Endothelial cell of umbilical vein (primary cell): ENCODE measurements at regions not wholly inside any gene's neighbourhood (a gene's known extent, or its start where the extent isn't known, plus 50 kb on each side); places are given as distances from the start of the nearest gene placed in this dataset.

Source experiments
- BruUV-seq: library from RNA; stranded (reverse); fragments of 400-500 nt; replicated peaks from 2 replicates; lab custom pipeline; 2021; lab: Mats Ljungman, UMichigan
- CTCF ChIA-PET: fragments of 300-600, 350-600 bp; sonication (Branson Sonifier 250); formaldehyde crosslinking; loops from one replicate; lab custom pipeline; 2021; ENCODE audit warnings: antibody characterized with exemption, inconsistent platforms; lab: Charles Lee
- POLR2A ChIA-PET: fragments of 300-600, 350-600 bp; sonication (Branson Sonifier 250); formaldehyde crosslinking; loops from one replicate; lab custom pipeline; 2021; ENCODE audit warnings: antibody characterized with exemption, inconsistent platforms; lab: Charles Lee
- DNase-seq: peaks from one replicate; pipeline ENCODE4 v3.0.0-alpha.2; 2011; ENCODE audit warnings: low read depth, low spot score
- FAIRE-seq: peaks from 2 replicates; lab custom pipeline; 2011; peaks lifted over from hg19 to GRCh38; lab: Jason Lieb, UNC
- H2AFZ ChIP-seq: 2 replicates; pipeline ENCODE4 v1.6.0; 2012; ENCODE audit warnings: low read depth, low read length, control low read depth, inconsistent platforms
- H3K27ac ChIP-seq: 2 replicates; pipeline ENCODE4 v1.5.1; 2011; ENCODE audit warnings: low read depth, mild to moderate bottlenecking, control low read depth, low read length, moderate library complexity; ENCODE audit not compliant: insufficient read depth
- H3K27me3 ChIP-seq, 2 experiments: 2 replicates each; pipeline versions ENCODE4 v1.6.0 to v1.6.1; 2011; ENCODE audit warnings: low read length in 2 of 2, mixed read lengths in 1 of 2; ENCODE audit not compliant: control insufficient read depth in 2 of 2, insufficient read depth in 2 of 2
- H3K36me3 ChIP-seq, 2 experiments: 2 replicates in 1 of 2; 3 replicates in 1 of 2; pipeline ENCODE4 v1.5.1; 2011; ENCODE audit warnings: low read length in 2 of 2, mild to moderate bottlenecking in 1 of 2, moderate library complexity in 1 of 2; ENCODE audit not compliant: control insufficient read depth in 2 of 2, insufficient read depth in 2 of 2; ENCODE audit errors: extremely low read depth in 1 of 2
- H3K4me1 ChIP-seq: 3 replicates; pipeline ENCODE4 v1.5.1; 2011; ENCODE audit warnings: mild to moderate bottlenecking, low read length; ENCODE audit not compliant: control insufficient read depth, insufficient read depth; ENCODE audit errors: extremely low read depth
- H3K4me2 ChIP-seq: 2 replicates; pipeline ENCODE4 v1.6.1; 2011; ENCODE audit warnings: low read length, control low read depth, mixed read lengths; ENCODE audit not compliant: insufficient read depth
- H3K4me3 ChIP-seq, 3 experiments: fragments of 200-600 bp in 1 of 3; sonication (generic), shearing (Covaris generic) in 1 of 3; replicated peaks in 1 of 3; 2 replicates each; pipeline ENCODE4 v1.5.1; 2011 to 2016; ENCODE audit warnings: control low read depth in 3 of 3, low read length in 3 of 3, mild to moderate bottlenecking in 2 of 3, inconsistent platforms in 1 of 3, low read depth in 1 of 3, moderate library complexity in 1 of 3; ENCODE audit not compliant: insufficient read depth in 1 of 3
- H3K79me2 ChIP-seq: 2 replicates; pipeline ENCODE4 v1.6.0; 2012; ENCODE audit warnings: low read length, inconsistent platforms; ENCODE audit not compliant: control insufficient read depth, insufficient read depth
- H3K9ac ChIP-seq: replicated peaks from 2 replicates; pipeline ENCODE3; 2011; ENCODE audit warnings: low read length, control low read depth; ENCODE audit not compliant: insufficient read depth; ENCODE audit errors: extremely low read depth
- H3K9me1 ChIP-seq: replicated peaks from 3 replicates; pipeline ENCODE4 v1.6.0; 2011; ENCODE audit warnings: mild to moderate bottlenecking, low read length; ENCODE audit not compliant: control insufficient read depth, insufficient read depth; ENCODE audit errors: extremely low read depth
- H3K9me3 ChIP-seq: replicated peaks from 2 replicates; pipeline ENCODE4 v1.5.1; 2012; ENCODE audit warnings: low read length, inconsistent platforms; ENCODE audit not compliant: control insufficient read depth, insufficient read depth
- H4K20me1 ChIP-seq: replicated peaks from 2 replicates; pipeline ENCODE3; 2011; ENCODE audit warnings: mild to moderate bottlenecking, low read length; ENCODE audit not compliant: control insufficient read depth, insufficient read depth; ENCODE audit errors: extremely low read depth
- EZH2 ChIP-seq: IDR thresholded peaks from 2 replicates; pipeline ENCODE4 v1.6.1; 2012; ENCODE audit warnings: borderline replicate concordance, low read depth, mild to moderate bottlenecking, moderate library complexity, low read length, inconsistent platforms; ENCODE audit not compliant: severe bottlenecking
- JUN ChIP-seq: IDR thresholded peaks from 2 replicates; pipeline ENCODE4 v1.6.1; 2011; ENCODE audit warnings: borderline replicate concordance, low read depth; ENCODE audit not compliant: insufficient read length, insufficient read depth
- MYC ChIP-seq: IDR thresholded peaks from one replicate; pipeline ENCODE4 v1.6.1; 2011; ENCODE audit warnings: mild to moderate bottlenecking, low read depth, low read length
- POLR2AphosphoS5 ChIP-seq: IDR thresholded peaks from 2 replicates; pipeline ENCODE4 v1.6.1; 2012; ENCODE audit warnings: low read depth, mild to moderate bottlenecking, control low read depth, low read length, moderate library complexity; ENCODE audit not compliant: insufficient read depth
- dilution Hi-C: fragments of 300-500 bp; cut with MboI; formaldehyde crosslinking; loops from one replicate; pipeline ENCODE4 v1.15.0; 2019; ENCODE audit warnings: low sequenced_read_pairs; ENCODE audit not compliant: extremely low pct_ligation_motif_present
- intact Hi-C: fragments of 100-400 bp; cut with micrococcal nuclease; formaldehyde crosslinking; loops from one replicate; pipeline ENCODE4 v1.10.0; 2022

DNA sequence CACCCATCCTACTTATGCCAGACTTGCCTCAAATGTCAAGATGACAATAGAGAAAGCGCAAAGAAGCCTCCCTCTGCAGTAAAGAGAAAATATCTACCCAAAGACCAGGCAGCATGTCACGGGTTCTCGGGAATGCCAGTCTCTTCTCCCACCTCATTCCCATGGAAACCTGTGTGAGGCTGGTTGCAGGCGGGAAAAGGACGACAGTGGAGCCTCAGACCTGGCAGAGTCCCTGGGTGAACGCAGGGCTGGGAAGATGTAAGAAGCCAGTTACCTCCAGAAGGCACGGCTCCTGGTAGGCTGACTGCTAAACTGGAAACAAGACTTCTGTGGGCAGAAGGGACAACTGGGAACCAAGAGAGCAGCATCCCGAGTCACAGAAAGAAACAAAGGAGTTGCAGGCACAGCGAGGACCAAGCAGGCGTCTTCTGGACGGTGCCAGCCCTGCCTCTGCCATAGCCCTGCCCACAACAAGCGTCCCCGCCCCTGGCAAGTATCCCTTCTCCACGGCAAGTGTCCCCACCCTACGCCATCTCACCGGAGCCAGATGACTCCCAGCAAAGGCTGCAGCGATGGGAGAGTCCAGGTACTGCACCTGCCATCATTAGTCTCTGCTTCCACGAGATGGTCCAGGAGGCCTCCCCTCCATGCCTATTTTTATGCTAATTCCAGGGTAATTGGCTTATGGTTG, 440.8 kb upstream of the MYT1L start:
- no peaks in the 10 kb centered on the region for H3K36me3 ChIP-seq
- dilution Hi-C loops: no loop called here

DNA sequence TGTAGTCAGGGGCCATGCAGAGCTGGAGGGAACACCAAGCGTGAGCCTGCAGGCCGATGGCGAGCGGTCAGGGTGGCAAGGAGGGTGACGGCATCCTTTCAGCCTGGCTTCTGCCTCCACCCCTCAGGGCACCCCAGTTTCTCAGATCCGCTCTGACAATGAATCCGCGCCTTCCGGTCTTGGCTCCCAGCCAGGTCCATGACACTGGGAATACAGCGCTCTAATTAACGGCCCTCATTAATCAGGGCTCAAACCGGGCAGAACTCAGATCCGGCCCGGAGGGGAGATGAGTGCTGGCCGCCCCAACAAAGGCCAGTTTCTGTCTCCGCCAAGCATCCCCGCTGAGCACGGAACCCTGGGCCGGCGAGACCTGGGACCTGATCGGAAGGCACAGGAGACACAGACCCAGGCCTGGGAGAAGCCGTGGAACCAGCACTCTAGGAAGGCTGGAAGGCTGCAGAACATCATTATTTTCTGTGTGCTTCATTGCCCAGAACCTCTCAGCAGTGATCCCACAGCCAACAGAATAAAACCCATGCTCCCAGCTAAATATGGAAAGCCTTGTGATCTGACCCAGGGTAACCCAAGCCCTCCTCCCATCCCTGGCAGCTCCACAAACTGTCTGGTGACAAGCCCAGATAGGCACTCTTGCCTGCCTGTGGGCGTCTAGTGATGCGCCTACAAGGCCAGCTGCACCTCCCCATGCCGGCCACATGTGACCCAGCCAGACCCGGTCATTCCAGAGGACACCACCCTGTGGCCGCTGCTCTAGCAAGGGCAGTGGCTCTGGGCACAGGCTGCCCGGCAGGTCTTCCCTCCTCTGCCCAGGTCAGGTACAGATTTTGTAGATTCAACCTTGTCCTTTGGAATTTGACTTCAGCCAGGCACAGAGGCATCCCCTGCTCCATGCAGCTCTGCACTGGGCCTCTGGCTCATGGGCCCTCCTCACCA, 438.7 kb upstream of the MYT1L start:
- Histone ChIP-seq H3K27ac (no peak overlapping the region), H3K9me1 (no peaks in the 10 kb centered on the region), H3K79me2 (no peaks in the 10 kb centered on the region), H3K9me3 (peaks cover 6% of the 10 kb centered on the region), H3K9ac (no peak overlapping the region), H3K4me2 (no peak overlapping the region), H4K20me1 (no peaks in the 10 kb centered on the region), H3K27me3 (no peaks in the 10 kb centered on the region), H3K36me3 (no peaks in the 10 kb centered on the region), H2AFZ (no peak overlapping the region), H3K4me1 (no peaks in the 10 kb centered on the region), H3K4me3 (no peak overlapping the region)
- intact Hi-C loops: no loop called here
- ChIA-PET POLR2A (no interaction called here), CTCF (no interaction called here)
- FAIRE-seq: no peak
- no TSS peak for BruUV-seq
- DNase-seq: no peak
- TF ChIP-seq POLR2AphosphoS5: no peak
- dilution Hi-C loops: no loop called here

More for the DNA sequence above, 440.8 kb upstream of the MYT1L start:
- no peaks in the 10 kb centered on the region for H4K20me1 ChIP-seq
- no peak for TF ChIP-seq EZH2
- TF ChIP-seq JUN: no peak
- TF ChIP-seq POLR2AphosphoS5: no peak
- no peak for TF ChIP-seq MYC
- peaks cover 6% of the 10 kb centered on the region for H3K9me3 ChIP-seq
- no peak overlapping the region for H3K4me2 ChIP-seq
- BruUV-seq: no TSS peak
- H3K4me3 ChIP-seq: no peak overlapping the region
- H3K9ac ChIP-seq: no peak overlapping the region
- no peaks in the 10 kb centered on the region for H3K79me2 ChIP-seq
- no peaks in the 10 kb centered on the region for H3K9me1 ChIP-seq
- H3K27ac ChIP-seq: no peak overlapping the region
- ChIA-PET POLR2A (no interaction called here), CTCF (no interaction called here)
- FAIRE-seq (no peak), DNase-seq (no peak)
- H3K4me1 ChIP-seq: no peaks in the 10 kb centered on the region
- intact Hi-C loops: no loop called here
- H2AFZ ChIP-seq: no peak overlapping the region
- no peaks in the 10 kb centered on the region for H3K27me3 ChIP-seq
